ENCODE measurements at regions not wholly inside any gene's neighbourhood (a gene's known extent, or its start where the extent isn't known, plus 50 kb on each side); places are given as distances from the start of the nearest gene placed in this dataset.
A peak's percentile ranks its signal among the peaks of the same experiment; 100 is the strongest.

- DNase-seq: no peak
Measured at GRCh38 chr5:5017827-5018577, 122.1 kb upstream of the ADAMTS16 start.

- DNase-seq: no peak
Measured at GRCh38 chr5:5018578-5018970, 121.6 kb upstream of the ADAMTS16 start.

DNA sequence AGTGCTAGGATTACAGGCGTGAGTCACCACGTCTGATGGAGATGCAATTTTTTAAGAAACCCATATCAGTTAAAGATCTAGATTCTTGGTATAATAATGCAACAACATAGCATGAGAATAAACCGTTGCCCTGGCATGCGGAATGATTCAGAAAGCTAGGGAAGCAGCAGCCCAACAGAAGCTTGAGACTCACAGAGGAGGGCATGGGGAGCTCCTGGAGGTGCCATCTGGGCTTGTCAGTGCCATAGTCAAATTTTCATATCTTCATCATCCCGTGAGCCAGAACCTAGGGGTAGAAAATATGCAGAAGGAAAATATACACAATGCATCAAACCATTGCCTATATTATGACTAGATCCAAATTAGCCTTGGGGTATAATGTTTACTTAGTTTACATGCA is 118.7 kb upstream of the ADAMTS16 start:
- no peak for DNase-seq

GRCh38 chr5:5025098-5025773 is 114.9 kb upstream of the ADAMTS16 start:
- DNase-seq: no peak

DNA sequence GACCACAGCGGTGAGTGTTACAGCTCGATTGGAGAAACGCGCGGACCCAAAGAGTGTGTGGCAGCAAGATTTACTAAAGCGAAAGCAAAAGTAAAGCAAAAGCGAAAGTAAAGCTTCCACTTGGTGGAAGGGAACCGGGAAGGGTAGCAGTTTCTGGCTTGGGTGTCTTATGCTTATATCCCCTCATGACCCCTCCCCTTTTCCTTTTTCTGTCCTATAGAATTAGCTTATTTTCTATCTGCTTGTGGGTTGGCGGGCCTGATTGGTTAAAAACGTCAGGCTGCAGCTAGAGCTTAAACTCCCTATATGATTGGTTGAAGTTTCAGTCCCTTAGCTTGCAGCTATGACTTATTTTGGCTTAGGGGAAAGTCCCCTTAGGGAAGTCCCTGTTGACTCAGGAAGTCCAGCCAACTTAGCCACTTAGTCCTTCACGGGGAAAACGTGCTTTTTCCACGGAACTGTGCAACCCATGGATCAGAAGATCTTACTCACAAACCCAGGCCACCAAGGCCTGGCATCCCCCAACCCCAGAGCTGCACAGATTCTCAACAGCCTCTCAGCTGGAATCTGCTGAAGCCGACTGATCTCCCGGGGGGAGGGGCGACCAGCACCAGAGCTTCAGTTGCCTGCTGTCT is 114.2 kb upstream of the ADAMTS16 start:
- DNase-seq: no peak

DNA sequence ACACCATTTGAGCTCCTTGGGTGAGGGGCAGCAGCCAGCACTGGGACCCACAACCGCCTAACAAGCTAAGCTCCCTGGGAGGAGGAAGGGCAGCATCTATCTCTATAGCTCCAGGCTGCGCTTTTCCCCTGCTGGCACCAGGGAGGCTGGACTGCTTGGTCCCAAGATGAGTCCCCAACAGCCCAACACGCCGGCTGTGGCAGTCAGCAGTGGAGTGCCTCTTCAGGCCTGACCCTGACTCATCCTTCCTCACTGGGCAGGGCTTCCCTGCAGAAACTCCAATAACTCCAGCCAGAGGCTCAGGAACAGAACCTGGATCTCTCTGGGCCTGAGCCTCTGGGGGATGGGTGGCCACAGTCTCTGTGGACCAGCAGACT is 113.7 kb upstream of the ADAMTS16 start:
- DNase-seq: no peak

DNA sequence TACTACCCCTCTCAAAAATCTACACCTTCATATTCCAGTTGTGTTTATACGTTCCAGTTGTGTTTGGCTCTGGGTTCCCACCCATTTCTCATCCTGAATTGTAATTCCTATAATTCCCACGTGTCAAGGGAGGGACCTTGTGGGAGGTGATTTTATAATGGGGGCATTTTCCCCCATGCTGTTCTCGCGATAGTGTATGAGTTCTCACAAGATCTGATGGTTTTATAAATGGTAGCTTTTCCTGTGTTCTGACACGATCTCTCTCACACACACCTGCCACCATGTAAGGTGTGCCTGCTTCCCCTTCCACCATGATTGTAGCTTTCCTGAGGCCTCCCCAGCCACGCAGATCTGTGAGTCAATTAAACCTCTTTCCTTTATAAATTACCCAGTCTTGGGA is 108.5 kb upstream of the ADAMTS16 start:
- no peak for DNase-seq

DNA sequence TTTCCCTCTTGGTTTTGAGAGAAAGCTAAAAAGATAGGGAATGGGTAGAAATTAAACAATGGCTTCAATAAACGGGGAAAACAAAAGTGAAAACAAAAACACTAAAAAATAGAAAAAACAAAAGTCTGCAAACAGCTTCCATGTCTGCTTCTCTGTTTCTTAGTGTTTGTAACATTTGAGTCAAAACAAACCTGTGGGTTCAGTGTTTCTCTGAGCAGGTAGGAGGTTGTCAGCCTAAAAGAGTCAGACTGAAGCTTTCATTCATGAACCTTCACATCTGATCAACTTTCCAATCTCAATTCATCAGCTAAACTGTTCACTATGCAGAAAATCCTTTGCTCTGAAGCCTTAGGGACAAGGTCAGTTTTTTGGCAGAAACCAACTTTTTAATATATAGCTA is 102.5 kb upstream of the ADAMTS16 start:
- DNase-seq: no peak

DNA sequence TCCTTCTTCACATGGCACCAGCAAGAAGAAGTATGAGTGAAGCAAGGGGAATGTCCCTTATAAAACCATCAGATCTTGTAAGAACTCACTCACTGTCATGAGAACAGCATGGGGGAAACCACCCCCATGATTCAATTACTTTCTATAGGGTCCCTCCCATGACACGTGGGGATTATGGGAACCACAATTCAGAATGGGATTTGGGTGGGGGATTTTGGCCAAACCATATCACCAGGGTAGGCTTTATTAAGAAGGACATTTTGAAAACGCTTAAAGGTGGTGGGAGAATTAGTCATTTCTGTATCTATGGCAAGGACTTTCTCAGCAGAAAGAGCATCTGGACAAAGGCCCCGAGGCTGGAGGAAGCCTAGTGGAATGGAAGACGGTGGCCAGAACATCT is 100.2 kb upstream of the ADAMTS16 start:
- DNase-seq: no peak

DNA sequence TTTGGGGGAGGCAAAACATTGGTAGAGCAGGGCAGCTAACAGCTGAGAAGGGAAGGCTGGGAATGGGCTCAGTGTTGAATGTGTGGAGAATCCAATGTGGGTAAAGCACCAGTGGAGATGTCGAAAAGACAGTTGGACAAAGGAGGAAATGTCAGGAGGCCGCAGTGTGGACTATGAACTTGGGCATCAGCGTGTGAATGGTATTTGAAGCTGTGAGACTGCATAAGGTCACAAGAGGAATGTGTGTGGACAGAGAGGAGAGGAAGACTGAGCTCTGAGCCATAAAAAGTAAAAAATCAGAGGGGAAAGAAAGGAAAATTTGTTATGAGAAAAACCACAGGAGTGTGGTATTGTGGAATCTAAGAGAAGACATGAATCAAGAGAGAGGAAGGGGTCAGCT is 99.4 kb upstream of the ADAMTS16 start:
- DNase-seq: no peak

DNA sequence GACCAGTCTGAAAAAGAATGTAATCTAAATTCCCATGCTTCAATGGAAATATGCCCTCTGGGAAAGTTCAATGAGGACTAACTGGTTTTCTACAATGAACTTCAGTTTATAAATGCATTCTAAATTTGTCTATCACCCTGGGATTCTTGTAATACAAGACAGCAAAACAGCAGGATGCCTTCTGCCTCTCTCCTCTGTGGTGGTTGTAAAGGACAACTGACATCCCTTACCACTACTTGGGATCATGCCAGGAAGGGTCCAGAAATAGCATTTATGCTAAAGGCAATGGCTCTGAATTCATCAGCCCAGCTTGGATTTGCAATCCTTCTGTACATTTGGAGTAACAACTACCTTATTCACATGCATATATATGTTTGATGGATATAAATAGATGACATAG is 97.3 kb upstream of the ADAMTS16 start:
- DNase-seq: peak; percentile 17

DNA sequence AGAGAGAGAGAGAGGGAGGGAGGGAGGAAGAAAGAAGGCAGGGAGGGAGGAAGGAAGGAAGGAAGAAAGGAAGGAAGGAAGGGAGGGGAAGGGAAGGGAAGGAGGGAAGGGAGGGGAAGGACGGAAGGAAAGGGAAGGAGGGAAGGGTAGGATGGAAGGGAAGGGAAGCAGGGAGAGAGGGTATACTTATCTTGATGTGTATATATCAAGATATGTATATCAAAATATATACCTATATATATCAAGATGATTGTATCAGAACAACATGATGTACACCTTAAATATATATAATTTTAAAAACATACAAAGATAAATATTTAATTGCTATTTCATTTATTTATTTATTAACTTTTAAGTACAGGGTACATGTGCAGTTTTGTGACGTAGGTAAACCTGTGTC is 96.8 kb upstream of the ADAMTS16 start:
- DNase-seq: no peak

DNA sequence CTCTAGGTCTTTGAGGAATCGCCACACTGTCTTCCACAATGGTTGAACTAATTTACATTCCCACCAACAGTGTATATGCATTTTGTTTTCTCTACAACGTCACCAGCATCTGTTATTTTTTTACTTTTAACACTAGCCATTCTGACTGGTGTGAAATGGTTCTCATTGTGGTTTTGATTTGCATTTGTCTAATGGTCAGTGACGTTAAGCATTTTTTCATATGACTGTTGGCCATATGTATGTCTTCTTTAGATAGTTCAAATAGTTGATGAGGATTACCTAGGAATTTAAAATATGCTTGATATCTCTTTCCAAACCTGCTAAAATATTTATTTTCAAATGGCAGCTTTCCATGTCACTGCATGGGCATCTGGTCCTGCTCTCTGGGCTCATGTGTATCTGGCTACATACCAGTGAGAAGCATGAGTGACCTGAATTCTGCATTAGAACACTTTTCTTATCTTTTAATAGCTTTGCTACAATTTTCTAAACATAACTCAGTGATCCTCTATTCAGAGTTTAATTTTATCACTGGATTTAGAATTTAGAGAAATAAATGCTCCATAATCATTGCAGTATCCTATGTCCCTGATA is 95.8 kb upstream of the ADAMTS16 start:
- no peak for DNase-seq

DNA sequence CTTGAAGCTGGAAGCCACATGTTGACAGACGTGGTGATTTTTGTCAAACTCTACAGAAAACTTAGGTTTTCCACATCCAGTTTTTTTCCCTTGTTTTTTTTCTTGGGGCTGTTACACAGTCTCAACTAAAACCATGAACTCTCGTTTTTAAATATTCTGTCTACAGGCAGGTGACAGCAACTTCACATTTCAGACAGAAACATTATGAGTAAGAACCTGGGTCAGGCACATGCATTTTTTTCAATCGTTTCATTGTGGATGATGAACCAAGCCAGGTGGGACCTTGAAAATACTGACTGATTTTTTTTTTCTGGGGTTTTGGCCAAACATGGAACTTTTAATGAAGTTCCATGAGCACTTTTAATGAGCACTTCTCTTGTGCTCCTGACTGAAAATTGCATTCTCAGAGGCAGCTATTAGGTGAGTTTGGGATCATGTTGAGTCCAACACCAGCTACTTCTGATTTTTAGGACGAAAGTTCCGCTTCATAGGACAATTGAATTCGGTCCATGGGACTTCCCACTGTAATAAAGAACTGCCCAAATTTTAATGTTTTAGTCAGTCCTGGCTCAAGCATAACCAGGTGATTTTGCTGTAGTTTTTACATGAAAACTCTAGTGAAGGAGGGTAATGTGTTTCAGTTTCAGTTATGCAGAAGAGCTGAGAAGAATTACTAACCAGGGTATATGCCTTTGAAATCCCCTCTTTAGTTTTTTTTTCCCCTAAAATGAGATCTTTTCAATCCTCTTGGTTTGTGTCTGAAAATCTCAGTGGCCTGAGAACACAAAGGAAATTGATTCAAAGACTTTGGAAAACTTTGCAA is 93.2 kb upstream of the ADAMTS16 start:
- no peak for DNase-seq

DNA sequence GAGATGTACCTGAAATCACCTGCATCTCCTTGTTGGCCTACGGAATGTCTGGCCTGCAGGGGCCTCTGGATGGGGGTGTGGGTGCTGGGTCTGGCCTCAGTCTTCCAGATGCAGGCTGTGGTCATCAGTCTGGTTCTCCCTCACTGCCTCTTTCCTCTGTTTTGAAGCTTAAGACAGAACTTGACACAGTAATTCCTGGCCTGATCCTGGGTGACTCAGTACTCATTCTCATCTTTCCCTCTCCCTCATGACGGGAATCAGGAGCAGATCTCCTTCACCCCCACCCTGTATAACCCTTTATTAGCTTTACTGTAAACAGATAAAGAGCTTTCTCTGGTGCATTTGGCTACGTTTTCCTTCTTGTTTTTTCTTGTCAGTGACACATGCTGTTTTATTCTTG is 89.3 kb upstream of the ADAMTS16 start:
- DNase-seq: no peak

DNA sequence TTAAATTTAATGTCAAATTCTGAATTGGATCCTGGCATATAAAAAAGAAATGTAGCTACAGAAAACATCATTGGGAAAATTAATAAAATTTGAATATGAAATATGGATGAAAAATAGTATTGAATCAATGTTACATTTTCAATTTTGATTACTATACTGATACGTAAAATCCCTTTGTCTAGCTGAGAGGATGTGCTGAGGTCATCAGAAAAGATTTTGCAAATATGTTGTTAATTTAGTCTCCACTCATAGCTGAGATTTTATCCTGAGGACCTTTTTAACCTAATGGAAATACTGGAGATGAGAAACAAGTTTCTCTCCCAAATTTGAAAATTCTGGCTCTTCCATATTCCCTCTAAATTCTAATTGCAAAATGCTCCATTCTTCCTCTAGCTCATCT is 84.4 kb upstream of the ADAMTS16 start:
- no peak for DNase-seq

- no peak for DNase-seq
Measured at GRCh38 chr5:5061836-5062235, 78.3 kb upstream of the ADAMTS16 start.

DNA sequence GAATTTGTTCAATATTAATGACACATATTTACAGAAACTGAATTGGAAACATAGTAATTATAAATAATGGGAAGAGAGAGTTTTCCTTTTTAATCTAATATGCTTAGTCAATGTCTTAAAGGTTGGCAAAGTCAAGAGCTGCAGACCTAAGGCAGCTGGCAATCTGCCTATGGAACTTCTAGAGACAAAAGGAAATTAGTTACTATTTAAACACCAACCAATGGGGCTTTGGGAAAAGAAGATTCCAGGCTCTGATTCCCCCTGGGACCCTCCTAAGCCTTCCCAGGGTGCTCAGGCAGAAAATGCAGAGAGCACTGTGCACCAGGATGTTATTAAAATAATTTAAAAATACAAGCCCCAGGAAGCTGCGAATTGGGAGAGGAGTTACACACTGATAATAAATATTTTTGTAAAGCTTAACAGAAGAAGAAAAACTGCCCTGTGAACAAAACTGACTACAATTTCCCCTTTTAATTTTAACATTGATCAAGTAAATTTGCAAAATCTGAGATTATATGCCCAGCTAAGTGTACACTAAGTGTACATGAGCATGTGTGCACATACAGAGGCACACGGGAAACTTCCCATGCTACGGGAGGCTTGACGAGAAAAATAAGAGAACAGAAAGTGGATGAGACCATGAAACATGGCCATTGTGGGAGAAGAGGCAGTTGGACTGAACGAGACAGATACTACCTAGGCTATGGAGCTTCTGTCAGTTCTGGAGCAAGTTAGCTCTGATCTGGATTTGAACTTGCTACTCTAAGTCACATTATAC is 77.4 kb upstream of the ADAMTS16 start:
- DNase-seq: no peak

- DNase-seq: no peak
Measured at GRCh38 chr5:5063533-5063953, 76.6 kb upstream of the ADAMTS16 start.

- DNase-seq: no peak
Measured at GRCh38 chr5:5065472-5065871, 74.7 kb upstream of the ADAMTS16 start.
